Neural cell (in vitro differentiated cells): ENCODE measurements at regions not wholly inside any gene's neighbourhood (a gene's known extent, or its start where the extent isn't known, plus 50 kb on each side); places are given as distances from the start of the nearest gene placed in this dataset.

ENCODE experiments used
- CTCF ChIP-seq: fragments of 450-650 bp; IDR thresholded peaks from 2 replicates; pipeline ENCODE4 v1.5.1; 2014; ENCODE audit warnings: antibody characterized with exemption, mild to moderate bottlenecking, moderate library complexity; ENCODE audit not compliant: poor library complexity, severe bottlenecking
- EP300 ChIP-seq: fragments of 450-650 bp; conservative IDR thresholded peaks from 2 replicates; pipeline ENCODE4 v1.6.1; 2014; ENCODE audit warnings: antibody characterized with exemption, mild to moderate bottlenecking, moderate library complexity; ENCODE audit not compliant: poor library complexity, severe bottlenecking
- EZH2 ChIP-seq: fragments of 200-600, 300-800 bp; shearing (Covaris generic), sonication (generic); IDR thresholded peaks from 2 replicates; pipeline ENCODE4 v1.6.1; 2014; ENCODE audit warnings: antibody characterized with exemption, low read length, borderline replicate concordance, mild to moderate bottlenecking; ENCODE audit not compliant: insufficient read depth, poor library complexity, severe bottlenecking
- MXI1 ChIP-seq: fragments of 450-650 bp; conservative IDR thresholded peaks from 2 replicates; pipeline ENCODE4 v1.6.1; 2014; ENCODE audit warnings: antibody characterized with exemption, mild to moderate bottlenecking; ENCODE audit not compliant: poor library complexity, severe bottlenecking
- POLR2AphosphoS5 ChIP-seq: IDR thresholded peaks from 2 replicates; pipeline ENCODE4 v1.6.1; 2012
- RAD21 ChIP-seq: fragments of 450-650 bp; conservative IDR thresholded peaks from 2 replicates; pipeline ENCODE4 v1.6.1; 2014; ENCODE audit warnings: antibody characterized with exemption, mild to moderate bottlenecking, moderate library complexity
- REST ChIP-seq: IDR thresholded peaks from 2 replicates; pipeline ENCODE4 v1.6.1; 2012; ENCODE audit warnings: borderline replicate concordance
- TAF1 ChIP-seq: IDR thresholded peaks from 2 replicates; pipeline ENCODE4 v1.6.1; 2012; ENCODE audit warnings: low read depth

GRCh38 chr2:23092831-23093230 is 292.1 kb upstream of the KLHL29 start:
- TF ChIP-seq EZH2 (no peak), CTCF (no peak), REST (peak; percentile 51), POLR2AphosphoS5 (no peak), RAD21 (no peak), EP300 (no peak), TAF1 (no peak), MXI1 (no peak)
